Muscle of back (tissue), 3 donors: ENCODE measurements at regions not wholly inside any gene's neighbourhood (a gene's known extent, or its start where the extent isn't known, plus 50 kb on each side); places are given as distances from the start of the nearest gene placed in this dataset.

Experiments
- DNase-seq, 3 donors: peaks; one replicate each; pipeline versions ENCODE4 v3.0.0 to v3.0.0-alpha.2; 2013

- DNase-seq = no peak
Observed at GRCh38 chr2:176540995-176541394, 271.8 kb downstream of the MTX2 start.

GRCh38 chr2:176542476-176542875 lies 273.2 kb downstream of the MTX2 start:
- DNase-seq = no peak

- DNase-seq = no peak
Observed at GRCh38 chr2:176544557-176544956, 275.3 kb downstream of the MTX2 start.

DNA sequence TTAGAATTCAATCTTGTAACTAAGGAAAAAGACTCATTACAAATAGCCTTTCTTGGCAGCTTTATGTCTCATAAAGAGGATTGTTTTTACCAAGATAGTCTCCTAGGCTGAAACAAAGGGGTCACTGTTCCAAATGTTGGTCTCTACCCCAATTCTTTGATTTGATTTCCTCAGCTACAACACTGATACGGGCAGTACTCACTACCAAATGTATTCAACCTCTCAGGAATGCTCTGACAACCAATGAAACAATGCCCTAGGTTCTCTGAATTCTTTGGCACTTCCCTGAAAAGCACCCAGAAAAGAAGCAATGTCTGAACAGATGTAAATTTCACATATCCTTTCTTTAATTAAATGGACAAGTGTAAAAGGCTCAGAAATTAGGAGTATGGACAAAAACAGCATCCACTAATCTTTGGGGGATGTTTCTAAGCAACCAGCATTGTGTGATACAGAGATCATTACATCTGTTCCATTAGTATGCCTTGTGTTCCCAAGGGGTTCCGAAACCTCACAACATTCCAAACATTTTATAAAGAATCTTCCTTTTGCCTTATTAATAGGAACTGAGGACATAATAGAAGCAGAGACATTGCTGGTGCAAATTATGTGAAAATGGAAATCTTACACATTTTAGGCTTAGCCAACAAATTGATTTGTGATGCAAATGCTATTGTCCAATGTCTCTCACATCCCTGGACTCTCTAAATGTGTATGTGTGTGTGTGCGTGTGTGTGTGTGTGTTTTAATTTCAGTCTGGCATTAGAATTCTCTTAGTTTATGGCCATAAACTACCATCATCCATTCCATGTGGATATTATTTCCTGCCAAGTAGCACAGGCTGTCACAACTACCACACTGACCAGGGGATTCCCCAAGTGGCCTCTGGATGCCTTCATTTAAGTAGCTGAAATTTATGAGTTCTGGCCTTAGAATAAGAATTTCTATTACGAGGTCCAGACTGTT lies 276.0 kb downstream of the MTX2 start:
- peak in 2 of 3 donors; percentile 53 to 81 for DNase-seq

GRCh38 chr2:176546550-176546949 lies 277.3 kb downstream of the MTX2 start:
- DNase-seq = no peak

GRCh38 chr2:176552501-176553135 lies 283.4 kb downstream of the MTX2 start:
- DNase-seq = peak; percentile 76 to 89 (median 87)

- peak; percentile 77 to 93 (median 77) for DNase-seq
Observed at GRCh38 chr2:176553685-176554100, 284.5 kb downstream of the MTX2 start.

GRCh38 chr2:176554101-176555048 lies 285.1 kb downstream of the MTX2 start:
- peak; percentile 80 to 95 (median 87) for DNase-seq

GRCh38 chr2:176555112-176555511 lies 285.9 kb downstream of the MTX2 start:
- no peak for DNase-seq

GRCh38 chr2:176555781-176556180 lies 286.5 kb downstream of the MTX2 start:
- DNase-seq = no peak

- no peak for DNase-seq
Observed at GRCh38 chr2:176556373-176556772, 287.1 kb downstream of the MTX2 start.

DNA sequence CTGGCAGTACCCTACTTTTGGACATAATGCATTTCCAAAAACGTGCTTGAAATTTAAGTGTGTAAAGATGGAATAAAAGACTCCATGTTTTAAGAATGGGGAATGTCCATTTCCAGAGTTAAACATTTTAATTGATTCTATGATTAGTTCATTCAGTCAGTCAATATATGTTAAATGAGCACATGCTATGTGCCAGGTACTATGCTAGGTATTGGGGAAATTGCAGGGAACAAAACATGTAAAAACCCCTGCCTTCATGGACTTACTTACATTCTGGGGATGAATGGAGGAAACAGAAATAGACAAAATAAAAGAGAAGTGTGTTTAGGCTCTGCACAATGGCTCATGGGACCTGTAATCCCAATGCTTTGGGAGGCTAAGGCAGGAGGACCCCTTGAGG lies 288.6 kb downstream of the MTX2 start:
- no peak for DNase-seq

- no peak for DNase-seq
Observed at GRCh38 chr2:176558574-176559140, 289.4 kb downstream of the MTX2 start.

GRCh38 chr2:176560296-176560695 lies 291.1 kb downstream of the MTX2 start:
- DNase-seq = no peak

DNA sequence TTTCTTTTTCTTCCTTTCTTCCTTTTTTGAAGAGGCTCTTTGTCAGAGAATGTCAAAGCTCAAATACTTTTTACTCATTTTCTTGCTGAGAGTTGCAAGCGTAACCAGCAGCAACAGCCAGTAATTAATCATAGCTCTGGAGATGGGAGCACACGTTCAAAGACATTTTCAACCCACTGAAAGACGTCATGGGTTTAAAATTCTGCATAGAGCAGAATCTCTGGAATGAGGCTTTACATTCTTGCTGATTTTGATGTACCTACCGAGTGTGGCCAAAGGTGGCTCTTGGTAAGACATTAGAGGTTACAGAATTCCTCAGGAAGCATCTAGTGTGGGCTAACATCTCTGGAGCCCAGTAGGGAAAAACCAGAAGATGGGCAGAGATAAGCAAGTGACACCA lies 292.5 kb downstream of the MTX2 start:
- peak in 1 of 3 donors; percentile 77 for DNase-seq

DNA sequence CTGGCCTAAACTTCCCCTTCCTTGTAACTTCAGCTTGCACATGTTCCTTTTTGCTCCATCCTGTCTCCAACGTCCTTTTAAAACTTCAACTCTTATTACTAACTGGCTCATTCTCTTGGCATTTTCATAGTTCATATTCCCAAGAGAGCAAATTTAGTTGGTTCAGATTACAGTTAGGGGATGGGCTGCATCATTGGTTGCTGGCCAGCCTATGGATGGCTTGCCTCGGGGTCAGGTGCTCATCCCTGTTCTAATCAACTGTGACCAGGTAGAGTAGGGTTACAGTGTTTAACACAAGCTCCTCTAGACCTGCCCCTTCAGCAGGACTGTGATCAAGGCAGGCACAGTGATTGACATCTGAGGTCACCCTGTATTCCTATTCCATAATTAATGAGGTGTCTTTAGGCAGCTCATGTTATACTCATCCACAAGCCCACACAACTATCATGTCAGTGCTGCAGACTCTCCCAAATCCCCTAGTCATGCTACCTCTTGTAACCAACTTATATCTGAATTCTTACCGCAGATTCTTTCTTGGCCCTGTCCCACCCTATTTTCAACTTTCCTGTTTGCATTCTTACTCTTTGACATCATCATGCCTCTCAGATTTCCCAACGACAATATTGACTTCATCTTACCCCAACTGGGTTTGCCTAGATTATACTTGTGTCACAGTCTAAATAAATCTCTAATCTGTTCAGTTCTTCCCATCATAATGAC lies 293.3 kb downstream of the MTX2 start:
- peak in 1 of 3 donors; percentile 75 for DNase-seq

DNA sequence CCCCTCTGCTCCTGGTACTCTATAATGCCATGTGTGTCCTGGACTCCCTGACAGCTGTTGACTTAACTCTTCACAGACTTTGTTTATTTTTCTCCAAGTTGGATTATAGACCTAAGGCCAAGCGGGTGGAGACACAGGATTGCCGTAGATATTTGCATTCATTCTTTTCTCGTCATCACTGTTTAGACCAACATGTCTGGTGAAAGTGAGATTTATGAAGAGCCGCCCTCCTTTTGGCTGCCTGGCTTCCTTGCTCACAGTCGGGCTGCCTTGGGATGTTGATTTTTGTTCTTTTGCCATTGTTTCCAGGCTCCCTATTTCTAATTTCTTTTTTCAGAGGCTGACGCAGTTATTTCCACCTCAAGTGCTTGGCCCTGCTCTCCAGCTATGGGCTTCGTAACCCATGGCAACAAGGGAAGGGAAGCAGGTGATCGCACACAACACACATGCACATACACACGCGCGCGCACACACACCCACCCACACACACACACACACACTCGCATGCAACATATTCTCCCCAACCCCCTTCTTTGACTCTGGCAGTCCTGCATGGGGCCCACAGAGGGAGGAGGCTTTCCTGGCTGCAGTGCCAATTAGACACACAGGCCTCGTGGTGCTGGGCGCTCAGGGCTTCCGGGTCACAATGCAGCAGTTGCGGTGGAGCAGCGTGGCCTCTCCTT lies 296.5 kb downstream of the MTX2 start:
- peak; percentile 68 to 92 (median 85) for DNase-seq

- no peak for DNase-seq
Observed at GRCh38 chr2:176566496-176566895, 297.3 kb downstream of the MTX2 start.

- no peak for DNase-seq
Observed at GRCh38 chr2:176566961-176567360, 297.7 kb downstream of the MTX2 start.

DNA sequence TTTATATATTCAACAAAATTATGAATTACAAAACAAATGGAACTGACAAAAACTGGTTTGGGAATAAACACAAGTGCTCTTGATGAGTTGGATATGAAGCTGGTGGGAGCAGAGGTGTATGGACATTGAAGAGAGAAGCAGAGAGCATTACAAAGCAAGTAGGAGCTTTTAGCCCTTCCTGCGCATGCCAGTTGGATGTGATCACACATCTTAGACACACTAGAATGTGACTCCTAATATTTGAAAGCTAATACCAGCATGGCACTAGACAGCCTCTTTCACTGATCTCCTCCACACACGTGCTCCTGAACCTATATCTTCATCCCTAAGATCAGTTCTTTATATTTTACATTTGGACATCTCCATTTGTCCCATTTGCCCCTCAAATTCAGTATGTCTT lies 298.1 kb downstream of the MTX2 start:
- no peak for DNase-seq
